Activated CD4-positive, alpha-beta T cell treated with anti-CD3 and anti-CD28 coated beads, Interleukin-2, Interleukin-6, amounts not matched to agents 100 ng/mL and 50 ng/mL, durations not matched to agents 16 hours and 8 hours (primary cell): ENCODE measurements at regions not wholly inside any gene's neighbourhood (a gene's known extent, or its start where the extent isn't known, plus 50 kb on each side); places are given as distances from the start of the nearest gene placed in this dataset.

ENCODE experiments used
- DNase-seq: peaks from one replicate; pipeline ENCODE4 v3.0.0-alpha.2; 2020

DNA sequence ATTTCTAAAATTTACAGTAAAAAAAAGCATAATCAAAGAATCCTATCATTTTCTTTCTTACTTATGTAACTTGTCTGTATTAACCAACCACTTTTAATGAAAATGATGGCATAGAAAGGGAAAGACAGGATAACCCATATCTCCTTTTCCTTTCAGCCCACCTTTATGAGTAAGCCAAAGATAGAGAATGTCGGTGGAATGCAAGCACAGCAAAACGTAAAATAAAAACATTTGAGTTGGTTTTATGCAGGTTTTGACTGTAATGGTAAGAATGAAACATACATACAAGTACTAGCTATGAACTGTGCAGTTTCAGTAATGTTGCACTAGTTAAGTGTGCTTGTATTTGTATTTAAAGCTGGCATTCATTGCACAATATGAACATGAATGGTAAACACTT, 360.3 kb downstream of the FOXG1 start:
- no peak for DNase-seq

- DNase-seq: no peak
These were observed 373.4 kb downstream of the FOXG1 start for GRCh38 chr14:29140016-29140415.

DNA sequence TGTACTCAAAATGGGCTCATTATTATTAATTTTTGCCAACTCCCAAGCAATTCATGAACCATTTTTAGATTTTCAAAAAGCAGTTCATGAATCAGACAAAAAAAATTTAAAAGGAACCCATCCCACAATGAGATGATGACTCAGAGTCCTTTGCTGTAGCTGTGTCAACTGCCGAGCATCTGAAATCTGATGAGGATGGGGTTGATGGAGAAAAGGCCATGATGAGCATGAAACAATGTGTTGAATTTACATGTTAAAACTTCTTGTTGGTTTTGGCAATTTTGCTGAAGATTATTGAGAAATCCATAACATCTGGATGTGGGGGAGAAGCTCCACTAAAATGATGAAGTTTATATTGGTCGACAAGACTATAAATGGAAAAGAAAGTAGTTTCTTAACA, 378.0 kb downstream of the FOXG1 start:
- DNase-seq: no peak

DNA sequence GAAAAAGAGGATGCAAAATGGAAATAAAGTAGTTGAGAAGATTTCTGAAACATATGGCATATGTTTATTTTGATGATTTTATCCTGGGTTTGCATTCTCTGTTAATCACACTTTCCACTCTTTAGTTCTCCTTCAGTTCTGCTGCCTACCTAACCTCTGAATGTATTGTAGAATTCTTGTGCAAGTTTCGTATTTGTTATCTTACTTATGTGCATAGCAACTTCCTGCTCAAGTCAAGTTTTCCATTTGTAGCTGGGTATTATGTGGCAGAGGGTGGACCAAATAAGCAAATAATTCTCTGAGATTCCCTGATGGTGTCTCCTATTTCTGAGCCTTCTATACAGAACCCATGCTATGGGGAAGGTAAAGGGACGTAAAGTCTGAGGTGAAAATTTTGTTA, 381.6 kb downstream of the FOXG1 start:
- DNase-seq: no peak

DNA sequence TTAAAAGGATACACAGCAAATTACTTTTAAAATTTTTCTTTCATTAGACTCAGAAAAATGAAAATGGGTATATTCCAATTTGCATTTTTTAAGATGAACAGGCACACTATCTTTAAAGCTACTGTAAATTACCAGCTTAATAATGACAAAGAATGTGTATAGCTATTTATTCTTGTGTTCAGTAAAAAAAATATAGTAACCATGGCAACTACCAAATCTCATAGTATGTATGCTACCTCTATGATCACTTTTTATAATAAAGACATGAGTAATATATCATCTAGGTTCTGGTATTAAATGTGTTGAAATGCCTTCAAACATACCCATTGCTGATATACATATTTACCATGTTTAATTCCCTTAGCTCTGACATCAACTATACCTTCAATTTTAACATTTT, 383.2 kb downstream of the FOXG1 start:
- no peak for DNase-seq

- no peak for DNase-seq
These were observed 384.1 kb downstream of the FOXG1 start for GRCh38 chr14:29150659-29151058.

DNA sequence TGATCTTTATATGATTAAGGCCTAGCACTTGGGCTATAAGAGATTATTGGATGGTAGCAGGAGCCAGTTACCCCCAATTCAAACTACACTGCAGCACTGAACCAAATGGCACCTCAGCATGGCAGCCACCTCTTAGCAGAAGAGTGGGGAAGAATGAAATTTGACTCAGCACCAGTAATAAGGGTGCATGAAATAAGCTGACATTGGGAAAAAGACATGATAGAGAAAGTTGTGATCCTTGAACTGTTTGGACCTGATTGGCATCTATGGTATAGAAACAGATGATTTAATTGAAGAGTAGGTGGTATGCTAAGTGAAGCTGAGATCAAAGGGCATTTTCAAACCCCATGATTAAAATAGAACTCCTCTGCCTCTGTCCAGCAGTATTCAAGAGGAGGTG, 389.5 kb downstream of the FOXG1 start:
- DNase-seq: no peak

DNA sequence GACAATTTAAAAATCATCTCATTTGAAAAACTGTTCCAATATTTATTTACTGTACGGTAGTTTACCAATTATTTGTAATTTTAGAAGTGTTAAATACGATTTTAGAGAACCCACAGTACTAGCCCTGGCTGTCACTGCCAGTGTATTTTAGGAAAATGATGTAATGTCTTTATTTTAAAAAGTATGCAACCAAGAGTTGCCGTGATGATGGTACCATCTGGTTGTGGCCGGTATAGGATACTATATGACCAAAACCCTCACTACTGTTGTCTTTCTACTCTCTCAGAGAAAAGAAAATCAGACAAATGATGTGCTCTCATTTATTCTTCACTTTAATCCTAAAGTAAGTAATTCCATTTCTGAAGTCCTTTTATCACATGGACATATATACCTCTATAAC, 395.0 kb downstream of the FOXG1 start:
- no peak for DNase-seq

DNA sequence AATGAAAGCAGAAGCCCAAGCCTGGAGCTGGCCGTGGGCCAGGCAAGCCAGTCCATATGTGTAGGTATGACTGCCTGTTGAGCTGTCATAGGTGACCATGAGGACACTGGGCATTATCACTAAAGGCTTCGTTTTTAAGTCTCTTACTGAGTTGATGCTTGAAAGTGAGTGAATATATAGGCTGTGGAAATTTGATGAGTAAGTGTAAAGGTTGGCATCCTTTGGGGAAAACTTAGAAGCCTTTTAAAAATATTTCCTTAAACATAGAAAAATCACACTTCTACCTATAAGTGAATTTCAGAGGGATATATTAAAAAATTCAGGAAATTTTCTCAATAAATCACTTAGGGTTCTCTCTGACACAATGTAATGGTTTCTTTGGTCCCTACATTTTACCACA, 396.5 kb downstream of the FOXG1 start:
- no peak for DNase-seq

- no peak for DNase-seq
These were observed 398.8 kb downstream of the FOXG1 start for GRCh38 chr14:29165431-29165830.

DNA sequence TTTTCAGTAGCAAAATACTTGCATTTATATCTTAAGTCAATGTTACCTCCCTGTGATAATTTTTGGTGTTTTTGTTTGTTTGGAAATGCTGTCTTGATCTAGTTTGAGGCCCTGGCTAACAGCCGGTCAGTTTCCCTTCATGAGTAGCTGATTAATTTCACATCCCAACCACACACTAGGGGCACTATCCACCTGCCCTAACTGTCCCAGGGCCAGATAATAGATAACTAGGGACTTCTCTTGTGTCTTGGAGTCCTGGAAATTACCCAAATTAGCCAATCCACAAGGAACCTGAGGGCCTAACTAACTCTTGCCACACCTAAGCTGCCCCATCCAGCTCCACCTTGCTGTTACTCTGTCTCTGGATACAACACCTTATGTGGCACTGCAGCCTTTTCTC, 399.9 kb downstream of the FOXG1 start:
- no peak for DNase-seq

- no peak for DNase-seq
These were observed 401.6 kb downstream of the FOXG1 start for GRCh38 chr14:29168149-29168548.

- DNase-seq: no peak
These were observed 402.8 kb downstream of the FOXG1 start for GRCh38 chr14:29169408-29169807.

DNA sequence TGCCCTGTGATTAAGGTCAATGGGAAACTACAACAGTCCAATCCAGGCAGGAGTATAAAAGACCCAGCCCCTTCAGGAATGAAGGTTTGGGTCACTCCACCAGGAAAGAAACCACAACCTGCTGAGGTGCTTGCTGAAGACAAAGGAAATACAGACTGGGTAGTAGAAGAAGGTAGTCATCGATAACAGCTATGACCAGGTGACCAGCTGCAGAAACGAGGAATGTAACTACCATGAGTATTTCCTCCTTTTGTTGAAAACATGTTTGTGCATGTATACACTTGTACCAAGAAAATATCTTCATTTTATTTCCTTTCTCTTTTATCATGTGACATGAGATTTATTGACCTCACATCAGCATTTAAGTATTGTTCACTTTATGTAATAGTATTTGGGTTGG, 409.1 kb downstream of the FOXG1 start:
- no peak for DNase-seq

- DNase-seq: no peak
These were observed 410.3 kb downstream of the FOXG1 start for GRCh38 chr14:29176876-29177275.

GRCh38 chr14:29178971-29179370, 412.4 kb downstream of the FOXG1 start:
- DNase-seq: no peak

- DNase-seq: no peak
These were observed 424.5 kb downstream of the FOXG1 start for GRCh38 chr14:29191092-29191491.

GRCh38 chr14:29197557-29197956, 431.0 kb downstream of the FOXG1 start:
- DNase-seq: no peak

DNA sequence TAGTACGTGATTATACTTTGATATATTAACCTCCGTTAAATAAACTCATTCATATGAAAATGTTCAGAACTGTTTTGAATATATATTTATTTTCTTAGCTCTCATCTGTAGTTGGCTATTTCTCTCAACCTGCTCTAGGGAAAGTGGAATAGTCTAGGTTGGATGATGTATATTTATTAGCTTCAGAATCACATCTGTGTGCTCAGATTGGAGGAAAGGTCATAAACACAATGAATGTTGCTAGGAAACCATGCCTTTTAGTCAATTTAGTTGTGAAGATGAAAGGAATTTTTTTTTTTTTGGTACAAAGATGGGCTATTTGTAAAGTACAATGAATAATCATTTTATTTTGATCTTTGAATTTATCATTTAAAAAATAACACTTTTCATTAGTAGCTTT, 439.1 kb downstream of the FOXG1 start:
- DNase-seq: no peak

DNA sequence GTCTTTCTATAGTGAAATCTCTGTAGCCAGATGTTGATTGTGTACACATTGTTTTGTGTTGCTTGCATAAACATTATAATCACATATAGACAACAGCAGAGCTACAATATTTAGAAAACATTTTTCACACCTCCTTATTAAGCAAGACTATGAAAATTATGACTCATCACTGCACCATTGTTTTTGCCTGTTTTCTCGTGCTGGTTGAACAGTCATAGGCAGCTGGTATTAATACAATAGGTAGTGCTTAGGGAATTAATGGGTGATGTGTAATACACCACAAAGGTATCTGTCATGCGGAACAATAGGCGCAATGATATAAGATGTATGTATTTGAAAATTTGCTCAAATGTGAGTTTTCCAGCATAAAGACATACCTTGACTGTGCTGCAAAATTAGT, 449.3 kb downstream of the FOXG1 start:
- DNase-seq: no peak

DNA sequence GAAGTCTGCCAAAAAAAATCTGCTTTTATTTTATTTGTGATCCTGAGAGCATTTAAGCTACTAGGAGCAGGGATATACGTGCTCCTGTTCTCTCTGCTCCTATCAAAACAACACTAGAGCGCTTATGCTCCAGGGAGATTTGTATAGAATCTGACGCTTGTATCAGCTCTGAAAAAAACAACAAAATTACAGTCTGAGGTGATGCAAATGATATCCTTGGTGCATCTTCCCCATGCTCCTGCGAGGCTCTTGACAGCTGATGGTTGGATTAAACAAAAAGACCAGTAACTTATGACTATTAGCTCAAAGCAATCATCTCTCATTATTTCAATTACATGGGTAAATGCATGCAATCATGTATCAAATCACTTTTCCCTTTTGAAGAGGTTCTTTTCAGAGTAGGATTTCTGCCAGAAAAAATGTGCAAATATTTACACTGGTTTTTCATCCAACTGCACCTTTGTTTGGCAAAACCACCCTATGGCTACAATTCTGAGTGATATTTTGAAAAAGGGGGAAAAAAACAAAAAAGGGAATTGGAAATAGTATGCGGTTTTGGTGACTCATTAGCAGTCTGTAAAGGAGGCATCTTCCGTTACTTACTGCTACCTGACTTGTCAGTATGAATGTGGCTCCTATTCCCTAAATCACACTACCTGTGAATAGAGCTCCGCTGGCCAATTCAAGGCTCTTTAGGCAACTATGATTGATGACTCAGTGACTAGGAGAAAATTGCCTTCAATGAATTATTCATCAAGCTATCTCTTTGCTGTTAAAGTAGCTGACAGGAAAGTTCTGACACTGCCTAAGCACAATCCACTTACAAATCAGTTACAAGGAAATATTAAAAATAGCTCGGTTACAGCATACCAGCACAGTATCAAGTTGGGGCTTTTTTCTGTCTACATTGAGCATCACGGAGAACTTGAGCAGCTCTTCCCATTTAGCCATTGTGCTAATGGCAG, 450.0 kb downstream of the FOXG1 start:
- DNase-seq: no peak

DNA sequence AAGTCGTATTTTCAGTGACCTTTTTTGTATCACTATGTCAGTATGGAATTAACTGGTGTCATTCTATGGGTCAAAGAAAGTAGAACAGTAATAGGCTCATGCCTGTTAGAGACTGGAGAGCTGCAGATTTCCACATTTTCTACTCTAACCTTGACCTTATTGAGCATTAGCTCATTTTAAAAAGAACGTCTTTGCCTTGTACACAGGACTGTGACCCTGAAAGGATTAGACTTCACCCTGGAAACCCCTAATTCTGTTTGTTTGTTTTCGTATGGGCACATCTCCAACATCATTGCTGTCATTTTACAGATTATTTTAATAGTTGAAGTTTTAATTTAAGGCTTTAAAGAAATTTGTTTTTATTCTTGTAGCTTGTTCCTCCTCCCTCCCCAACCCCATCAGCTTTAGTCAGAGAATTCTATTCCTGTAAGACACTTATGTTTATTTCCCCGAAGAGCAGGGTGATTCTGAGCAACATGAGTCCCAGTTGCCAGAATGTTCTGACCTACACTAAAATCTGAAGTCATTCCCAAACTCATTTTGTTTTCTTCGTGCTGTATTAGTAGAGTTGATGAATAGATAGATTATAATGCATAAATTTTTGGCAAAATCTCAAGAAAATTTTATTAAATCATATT, 451.3 kb downstream of the FOXG1 start:
- no peak for DNase-seq

DNA sequence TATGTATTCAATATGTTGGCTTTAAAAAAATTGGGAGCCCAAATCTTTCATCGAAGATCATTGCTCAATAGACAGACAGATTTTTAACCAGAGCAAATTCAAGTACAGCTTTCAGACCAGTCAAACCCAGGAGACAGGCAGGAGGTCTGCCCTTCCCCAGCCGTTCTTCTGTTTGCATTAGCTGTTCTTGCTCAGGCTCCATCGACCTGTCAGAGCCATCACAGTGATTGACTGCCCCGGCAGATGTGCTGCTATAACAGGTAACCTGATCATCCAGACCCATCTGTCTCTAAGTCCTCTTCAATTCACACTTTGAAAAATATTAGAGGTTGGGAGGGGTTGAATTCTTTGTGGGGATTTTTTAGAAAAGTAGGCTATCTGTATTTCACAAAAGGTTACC, 453.5 kb downstream of the FOXG1 start:
- no peak for DNase-seq

- no peak for DNase-seq
These were observed 454.0 kb downstream of the FOXG1 start for GRCh38 chr14:29220566-29220965.

DNA sequence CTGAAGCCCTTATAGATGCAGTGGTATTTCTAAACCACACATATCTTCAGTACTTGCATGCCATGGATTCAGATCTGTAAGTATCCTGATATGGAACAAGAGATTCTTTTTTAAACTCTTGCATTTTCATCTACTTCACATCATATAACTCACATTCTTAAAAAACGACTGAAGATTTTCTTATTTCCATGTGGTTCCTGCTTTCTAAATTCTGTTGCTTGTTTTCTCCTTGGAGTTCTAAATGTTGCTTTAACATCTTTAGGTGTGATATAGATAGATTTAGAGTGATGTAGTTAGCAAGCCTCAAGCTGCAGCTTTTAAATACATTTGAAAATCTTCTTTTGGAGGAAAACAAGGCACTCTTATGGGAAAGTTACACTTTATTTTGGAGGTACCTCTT, 455.4 kb downstream of the FOXG1 start:
- DNase-seq: no peak
